ENCODE measurements at regions not wholly inside any gene's neighbourhood (a gene's known extent, or its start where the extent isn't known, plus 50 kb on each side); places are given as distances from the start of the nearest gene placed in this dataset.

DNA sequence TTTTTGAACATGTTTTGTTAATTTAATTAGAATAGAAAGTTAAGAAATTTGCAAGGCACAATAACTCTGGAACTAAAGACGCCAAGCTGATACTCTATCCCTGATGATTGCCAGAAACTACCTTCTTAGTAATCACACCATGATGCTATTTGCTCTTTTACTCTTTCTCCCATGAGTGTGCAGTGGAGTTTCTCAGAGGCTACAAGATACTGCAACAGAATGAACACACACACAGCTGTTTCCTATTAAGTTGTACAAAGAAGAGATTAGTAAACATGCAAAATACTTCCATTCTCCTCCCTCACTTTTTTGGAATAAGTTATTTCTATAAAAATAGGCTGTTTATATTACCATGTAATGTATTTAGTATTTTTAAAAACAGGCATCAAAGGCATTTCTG, 1367.5 kb downstream of the AACS start:
- TF ChIP-seq NR3C1 (CRISPR knock-in tag; conservative IDR thresholded peaks at IDR 0.05; ENCODE audit: low read depth) (no peak), TP53 (CRISPR knock-in tag; IDR thresholded peaks at IDR 0.05) (no peak), NR2C2 (CRISPR knock-in tag; IDR thresholded peaks at IDR 0.05) (no peak), CBFB (CRISPR knock-in tag; IDR thresholded peaks at IDR 0.05; ENCODE audit: low read depth) (no peak), FOXJ3 (CRISPR knock-in tag; IDR thresholded peaks at IDR 0.05; ENCODE audit: borderline replicate concordance) (no peak), ZNF423 (CRISPR knock-in tag; IDR thresholded peaks at IDR 0.05) (no peak), JUN (CRISPR knock-in tag; IDR thresholded peaks at IDR 0.05) (no peak), FOXK1 (CRISPR knock-in tag; IDR thresholded peaks at IDR 0.05) (no peak), NFATC4 (CRISPR knock-in tag; IDR thresholded peaks at IDR 0.05) (no peak), TCF7 (CRISPR knock-in tag; IDR thresholded peaks at IDR 0.05; ENCODE audit: low read depth) (no peak)
- TF ChIP-seq, protein P1, sequence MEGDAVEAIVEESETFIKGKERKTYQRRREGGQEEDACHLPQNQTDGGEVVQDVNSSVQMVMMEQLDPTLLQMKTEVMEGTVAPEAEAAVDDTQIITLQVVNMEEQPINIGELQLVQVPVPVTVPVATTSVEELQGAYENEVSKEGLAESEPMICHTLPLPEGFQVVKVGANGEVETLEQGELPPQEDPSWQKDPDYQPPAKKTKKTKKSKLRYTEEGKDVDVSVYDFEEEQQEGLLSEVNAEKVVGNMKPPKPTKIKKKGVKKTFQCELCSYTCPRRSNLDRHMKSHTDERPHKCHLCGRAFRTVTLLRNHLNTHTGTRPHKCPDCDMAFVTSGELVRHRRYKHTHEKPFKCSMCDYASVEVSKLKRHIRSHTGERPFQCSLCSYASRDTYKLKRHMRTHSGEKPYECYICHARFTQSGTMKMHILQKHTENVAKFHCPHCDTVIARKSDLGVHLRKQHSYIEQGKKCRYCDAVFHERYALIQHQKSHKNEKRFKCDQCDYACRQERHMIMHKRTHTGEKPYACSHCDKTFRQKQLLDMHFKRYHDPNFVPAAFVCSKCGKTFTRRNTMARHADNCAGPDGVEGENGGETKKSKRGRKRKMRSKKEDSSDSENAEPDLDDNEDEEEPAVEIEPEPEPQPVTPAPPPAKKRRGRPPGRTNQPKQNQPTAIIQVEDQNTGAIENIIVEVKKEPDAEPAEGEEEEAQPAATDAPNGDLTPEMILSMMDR (IDR thresholded peaks at IDR 0.05) = no peak
- TF ChIP-seq, protein P2, sequence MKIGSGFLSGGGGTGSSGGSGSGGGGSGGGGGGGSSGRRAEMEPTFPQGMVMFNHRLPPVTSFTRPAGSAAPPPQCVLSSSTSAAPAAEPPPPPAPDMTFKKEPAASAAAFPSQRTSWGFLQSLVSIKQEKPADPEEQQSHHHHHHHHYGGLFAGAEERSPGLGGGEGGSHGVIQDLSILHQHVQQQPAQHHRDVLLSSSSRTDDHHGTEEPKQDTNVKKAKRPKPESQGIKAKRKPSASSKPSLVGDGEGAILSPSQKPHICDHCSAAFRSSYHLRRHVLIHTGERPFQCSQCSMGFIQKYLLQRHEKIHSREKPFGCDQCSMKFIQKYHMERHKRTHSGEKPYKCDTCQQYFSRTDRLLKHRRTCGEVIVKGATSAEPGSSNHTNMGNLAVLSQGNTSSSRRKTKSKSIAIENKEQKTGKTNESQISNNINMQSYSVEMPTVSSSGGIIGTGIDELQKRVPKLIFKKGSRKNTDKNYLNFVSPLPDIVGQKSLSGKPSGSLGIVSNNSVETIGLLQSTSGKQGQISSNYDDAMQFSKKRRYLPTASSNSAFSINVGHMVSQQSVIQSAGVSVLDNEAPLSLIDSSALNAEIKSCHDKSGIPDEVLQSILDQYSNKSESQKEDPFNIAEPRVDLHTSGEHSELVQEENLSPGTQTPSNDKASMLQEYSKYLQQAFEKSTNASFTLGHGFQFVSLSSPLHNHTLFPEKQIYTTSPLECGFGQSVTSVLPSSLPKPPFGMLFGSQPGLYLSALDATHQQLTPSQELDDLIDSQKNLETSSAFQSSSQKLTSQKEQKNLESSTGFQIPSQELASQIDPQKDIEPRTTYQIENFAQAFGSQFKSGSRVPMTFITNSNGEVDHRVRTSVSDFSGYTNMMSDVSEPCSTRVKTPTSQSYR (CRISPR knock-in tag; IDR thresholded peaks at IDR 0.05) = no peak
- TF ChIP-seq, protein P3, sequence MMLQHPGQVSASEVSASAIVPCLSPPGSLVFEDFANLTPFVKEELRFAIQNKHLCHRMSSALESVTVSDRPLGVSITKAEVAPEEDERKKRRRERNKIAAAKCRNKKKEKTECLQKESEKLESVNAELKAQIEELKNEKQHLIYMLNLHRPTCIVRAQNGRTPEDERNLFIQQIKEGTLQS (CRISPR knock-in tag; conservative IDR thresholded peaks at IDR 0.05) = no peak
- TF ChIP-seq, protein P4, sequence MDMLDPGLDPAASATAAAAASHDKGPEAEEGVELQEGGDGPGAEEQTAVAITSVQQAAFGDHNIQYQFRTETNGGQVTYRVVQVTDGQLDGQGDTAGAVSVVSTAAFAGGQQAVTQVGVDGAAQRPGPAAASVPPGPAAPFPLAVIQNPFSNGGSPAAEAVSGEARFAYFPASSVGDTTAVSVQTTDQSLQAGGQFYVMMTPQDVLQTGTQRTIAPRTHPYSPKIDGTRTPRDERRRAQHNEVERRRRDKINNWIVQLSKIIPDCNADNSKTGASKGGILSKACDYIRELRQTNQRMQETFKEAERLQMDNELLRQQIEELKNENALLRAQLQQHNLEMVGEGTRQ (CRISPR knock-in tag; IDR thresholded peaks at IDR 0.05) = no peak
